Activated T-helper 2 cell treated with anti-CD3 and anti-CD28 coated beads, Interferon-gamma antibody, Interleukin-2, Interleukin-4, amounts not matched to agents 10 μg/mL and 5 μg/mL and 100 μg/mL, durations not matched to agents 14 hours and 24 hours and 36 hours (primary cell): ENCODE measurements at regions not wholly inside any gene's neighbourhood (a gene's known extent, or its start where the extent isn't known, plus 50 kb on each side); places are given as distances from the start of the nearest gene placed in this dataset.
"Not testable (repeated sequence)": the region's sequence is repeated elsewhere in the genome, so short reads cannot be mapped to it uniquely, and the experiment has no call there.

Experiments used
- DNase-seq: peaks from one replicate; pipeline ENCODE4 v3.0.0; 2021; ENCODE audit warnings: low spot score
- H3K27ac Mint-ChIP-seq: one replicate; pipeline ENCODE4 v1.8.0; 2021; ENCODE audit warnings: mixed read lengths
- H3K27me3 Mint-ChIP-seq: one replicate; pipeline ENCODE4 v1.8.0; 2021; ENCODE audit warnings: low read depth, mixed read lengths
- H3K36me3 Mint-ChIP-seq: one replicate; pipeline ENCODE4 v1.8.0; 2021; ENCODE audit warnings: low read depth, mixed read lengths
- H3K4me1 Mint-ChIP-seq: one replicate; pipeline ENCODE4 v1.8.0; 2021; ENCODE audit warnings: low read depth, mixed read lengths
- H3K4me3 Mint-ChIP-seq: one replicate; pipeline ENCODE4 v1.8.0; 2021; ENCODE audit warnings: low read depth, mild to moderate bottlenecking, moderate library complexity, mixed read lengths
- H3K9me3 Mint-ChIP-seq: one replicate; pipeline ENCODE4 v1.8.0; 2021; ENCODE audit warnings: mixed read lengths
- intact Hi-C: fragments of 100-400 bp; cut with micrococcal nuclease; formaldehyde crosslinking; loops from one replicate; pipeline ENCODE4 v1.15.1; 2023

DNA sequence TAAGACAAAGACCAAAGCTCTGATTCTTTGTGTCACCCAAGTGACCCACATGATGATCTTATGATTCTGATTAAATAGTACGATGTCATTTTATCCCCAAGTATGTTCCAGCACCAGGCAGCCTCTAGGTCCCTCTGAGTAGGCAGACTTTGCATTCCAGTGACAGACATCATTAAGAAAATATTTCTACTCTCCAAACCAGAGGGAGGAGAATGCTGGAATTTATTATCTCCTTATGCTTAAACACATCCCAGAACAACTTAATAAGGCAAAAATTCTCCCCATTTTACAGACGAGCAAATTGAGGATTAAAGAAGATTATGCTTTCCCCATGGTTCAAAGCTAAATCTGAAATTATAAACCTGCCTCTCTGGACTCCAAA is 192.8 kb upstream of the CDH11 start:
- H3K4me1 Mint-ChIP-seq, result no peaks in the 10 kb centered on the region
- H3K27ac Mint-ChIP-seq, result no peak overlapping the region
- H3K27me3 Mint-ChIP-seq, result no peaks in the 10 kb centered on the region
- no peaks in the 10 kb centered on the region for H3K36me3 Mint-ChIP-seq
- H3K9me3 Mint-ChIP-seq, result no peaks in the 10 kb centered on the region
- intact Hi-C loops, result no loop called here
- DNase-seq, result no peak
- no peak overlapping the region for H3K4me3 Mint-ChIP-seq

DNA sequence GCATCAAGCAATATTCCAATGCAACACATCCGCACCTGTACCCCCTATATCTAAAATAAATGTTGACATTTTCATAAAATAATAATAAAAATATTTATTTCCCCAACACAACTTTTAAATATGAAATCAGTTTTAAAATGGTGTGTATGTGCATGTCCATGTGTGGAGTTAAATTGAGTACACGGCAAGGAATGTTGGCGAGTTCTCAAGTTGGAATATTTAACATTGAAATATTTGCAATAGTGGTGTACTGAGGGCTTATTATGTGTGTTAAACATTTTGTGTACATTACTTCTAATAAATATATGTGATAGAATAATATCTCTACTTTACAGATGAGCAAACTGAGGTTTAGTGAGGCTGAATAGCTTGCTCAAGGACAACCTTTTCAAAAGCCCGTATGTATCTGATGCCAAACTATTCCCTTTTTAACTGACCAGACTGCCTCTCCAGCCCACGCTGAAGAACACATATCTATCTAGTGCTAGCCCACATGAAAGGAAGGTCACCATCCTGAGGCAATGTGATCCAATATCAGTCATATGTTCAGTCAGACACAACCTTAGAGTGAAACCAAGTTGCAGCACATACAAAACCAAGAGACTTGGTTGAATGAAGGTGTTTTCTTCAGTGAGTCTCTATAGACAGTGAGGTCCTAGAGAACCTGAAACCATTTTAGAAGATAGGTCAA is 192.2 kb upstream of the CDH11 start:
- Mint-ChIP-seq H3K36me3 (no peaks in the 10 kb centered on the region), H3K9me3 (no peaks in the 10 kb centered on the region), H3K4me1 (no peaks in the 10 kb centered on the region), H3K27ac (no peak overlapping the region), H3K4me3 (no peak overlapping the region), H3K27me3 (no peaks in the 10 kb centered on the region)
- no peak for DNase-seq
- intact Hi-C loops, result no loop called here

DNA sequence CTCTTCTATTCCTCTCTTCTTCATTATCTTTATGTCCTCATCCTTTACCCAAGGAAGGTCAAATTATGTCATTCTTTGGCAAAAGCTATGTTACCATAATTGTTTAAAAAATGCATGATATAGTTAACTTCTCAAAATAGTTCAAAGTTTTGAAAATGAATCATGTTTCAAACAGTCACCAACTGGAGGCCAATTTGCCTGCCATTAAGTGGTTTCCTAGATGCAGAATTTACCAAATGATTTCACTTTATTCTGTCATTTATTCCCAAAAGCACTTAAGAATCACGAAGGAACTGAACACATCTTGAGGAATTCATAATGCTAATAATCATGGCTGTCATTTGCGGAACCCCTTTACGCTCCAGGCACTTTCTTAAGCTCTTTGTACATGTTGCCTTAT is 190.9 kb upstream of the CDH11 start:
- no peak overlapping the region for H3K4me3 Mint-ChIP-seq
- no peaks in the 10 kb centered on the region for H3K27me3 Mint-ChIP-seq
- H3K9me3 Mint-ChIP-seq, result no peaks in the 10 kb centered on the region
- no peaks in the 10 kb centered on the region for H3K36me3 Mint-ChIP-seq
- intact Hi-C loops, result no loop called here
- no peak for DNase-seq
- H3K27ac Mint-ChIP-seq, result no peak overlapping the region
- H3K4me1 Mint-ChIP-seq, result no peaks in the 10 kb centered on the region

DNA sequence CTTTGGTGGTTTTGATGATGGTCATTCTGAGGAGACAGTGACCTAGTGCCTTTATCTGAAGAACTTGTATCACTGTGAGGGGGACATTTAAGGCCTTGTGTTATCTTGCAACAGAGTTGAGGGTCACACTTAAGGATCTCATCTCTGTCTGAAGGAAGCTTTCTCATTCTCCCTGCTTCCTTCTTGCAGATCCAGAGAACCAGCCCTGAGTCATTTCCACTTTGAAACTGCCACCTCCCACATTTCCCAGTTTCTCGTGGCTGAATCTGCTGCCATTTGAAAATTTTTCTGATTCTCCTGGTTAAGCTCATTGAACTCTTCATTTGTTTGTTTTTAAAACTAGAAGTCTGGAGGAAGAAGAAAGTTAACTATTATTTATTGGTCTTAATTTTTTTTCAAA is 190.2 kb upstream of the CDH11 start:
- intact Hi-C loops, result no loop called here
- H3K4me1 Mint-ChIP-seq, result no peaks in the 10 kb centered on the region
- H3K4me3 Mint-ChIP-seq, result no peak overlapping the region
- H3K36me3 Mint-ChIP-seq, result no peaks in the 10 kb centered on the region
- no peak for DNase-seq
- H3K27ac Mint-ChIP-seq, result no peak overlapping the region
- no peaks in the 10 kb centered on the region for H3K27me3 Mint-ChIP-seq
- H3K9me3 Mint-ChIP-seq, result no peaks in the 10 kb centered on the region

DNA sequence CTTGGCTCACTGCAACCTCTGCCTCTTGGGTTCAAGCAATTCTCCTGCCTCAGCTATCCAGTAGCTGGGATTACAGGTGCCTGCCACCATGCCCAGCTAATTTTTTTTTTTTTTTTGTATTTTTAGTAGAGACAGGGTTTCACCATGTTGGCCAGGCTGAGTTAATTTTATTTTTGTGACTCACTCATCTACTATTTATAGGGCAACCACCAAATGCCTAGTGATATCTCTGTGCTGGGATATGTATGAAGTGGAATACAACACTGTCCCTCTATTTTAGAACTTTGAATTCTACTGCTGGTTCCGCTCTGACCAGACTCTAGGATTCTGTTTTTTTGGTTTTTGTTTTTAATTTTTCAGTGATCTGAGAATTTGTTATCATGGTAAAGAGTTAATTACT is 188.6 kb upstream of the CDH11 start:
- H3K4me3 Mint-ChIP-seq, H3K27ac Mint-ChIP-seq, H3K9me3 Mint-ChIP-seq, H3K4me1 Mint-ChIP-seq, H3K36me3 Mint-ChIP-seq, DNase-seq, H3K27me3 Mint-ChIP-seq, intact Hi-C loops: not testable (repeated sequence)

DNA sequence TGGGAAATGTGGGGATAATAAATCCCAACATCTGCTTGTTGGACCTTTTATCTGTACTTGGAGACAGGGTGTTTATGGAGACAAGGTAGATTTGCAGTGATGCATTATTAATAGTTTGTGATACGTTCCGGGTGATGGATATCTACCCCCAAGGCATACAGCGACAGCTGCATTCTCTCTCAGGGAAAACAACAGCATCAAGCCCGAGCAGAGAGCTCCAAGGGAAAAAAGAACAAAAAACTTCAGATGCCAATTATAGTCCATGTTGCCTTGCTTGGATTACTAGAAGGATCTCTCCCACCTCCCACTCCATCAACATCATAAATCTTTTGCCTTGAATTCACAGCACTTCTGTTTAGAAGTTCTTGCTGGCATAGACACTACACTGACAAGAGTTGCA is 187.5 kb upstream of the CDH11 start:
- intact Hi-C loops, result no loop called here
- Mint-ChIP-seq H3K4me3 (no peak overlapping the region), H3K9me3 (peaks cover 9% of the 10 kb centered on the region), H3K36me3 (no peaks in the 10 kb centered on the region), H3K27ac (no peak overlapping the region), H3K27me3 (no peaks in the 10 kb centered on the region), H3K4me1 (no peaks in the 10 kb centered on the region)
- DNase-seq, result no peak

DNA sequence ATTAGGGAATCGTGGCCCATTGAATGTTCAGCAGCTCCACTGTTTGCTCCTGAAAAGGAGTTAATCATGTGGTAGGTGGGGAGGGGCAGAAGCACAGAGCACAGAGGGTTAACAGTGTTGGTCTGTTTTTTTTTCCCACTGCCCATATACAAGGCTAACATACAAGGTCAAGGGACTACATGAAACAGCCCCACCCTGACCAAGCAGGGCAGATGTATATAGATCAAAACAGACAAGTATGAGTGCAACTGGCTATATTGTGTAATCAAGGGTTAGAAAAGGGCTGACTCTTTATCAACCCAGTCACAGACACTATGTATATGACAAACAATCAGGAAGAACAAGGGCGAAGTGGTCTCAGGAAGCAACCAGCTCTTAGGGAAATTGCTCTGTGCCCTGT is 186.6 kb upstream of the CDH11 start:
- Mint-ChIP-seq H3K4me3 (no peak overlapping the region), H3K27me3 (no peaks in the 10 kb centered on the region), H3K36me3 (no peaks in the 10 kb centered on the region), H3K27ac (no peak overlapping the region), H3K9me3 (peaks cover 9% of the 10 kb centered on the region), H3K4me1 (no peaks in the 10 kb centered on the region)
- DNase-seq, result no peak
- intact Hi-C loops, result no loop called here

DNA sequence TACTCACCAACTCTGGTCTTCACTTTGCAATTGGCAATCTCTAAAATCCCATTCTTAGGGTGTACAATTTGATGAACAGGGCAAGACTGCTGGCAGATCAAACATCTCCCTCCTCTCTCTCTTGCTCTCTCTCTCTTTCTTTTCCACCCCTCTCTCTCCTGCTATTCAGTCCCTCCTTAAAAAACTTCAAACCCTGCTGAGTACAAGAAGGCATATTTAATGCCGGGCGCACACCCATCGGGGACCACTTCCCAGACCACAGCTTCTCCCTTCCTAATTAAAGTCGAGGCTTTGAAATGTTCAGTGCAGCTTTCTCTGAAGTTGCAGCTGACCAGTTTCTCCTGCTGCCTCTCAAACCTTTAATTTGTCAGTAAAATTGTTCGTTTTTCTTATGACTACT is 185.4 kb upstream of the CDH11 start:
- Mint-ChIP-seq H3K27me3 (no peaks in the 10 kb centered on the region), H3K9me3 (peaks cover 16% of the 10 kb centered on the region), H3K27ac (no peak overlapping the region), H3K4me3 (no peak overlapping the region), H3K4me1 (no peaks in the 10 kb centered on the region), H3K36me3 (no peaks in the 10 kb centered on the region)
- intact Hi-C loops, result no loop called here
- DNase-seq, result no peak

DNA sequence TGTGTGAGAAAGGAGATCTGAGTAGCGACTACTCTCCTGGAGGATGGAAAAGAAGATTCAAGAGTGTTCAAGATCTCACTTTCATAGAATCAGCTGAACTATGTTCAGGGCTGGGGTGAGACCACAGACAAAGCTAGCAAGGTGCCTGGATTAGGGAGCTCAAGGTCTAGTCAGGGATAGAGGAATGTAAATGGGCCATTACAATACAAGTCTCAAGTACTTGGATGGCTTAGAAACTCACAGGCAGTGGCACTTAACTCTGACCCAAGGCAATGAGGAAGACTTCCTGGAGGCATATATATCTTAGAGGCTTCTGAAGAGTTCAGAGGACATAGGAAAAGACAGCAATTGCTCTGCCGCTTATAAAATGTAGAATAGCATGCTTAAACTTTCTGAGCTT is 184.9 kb upstream of the CDH11 start:
- Mint-ChIP-seq H3K4me3 (no peak overlapping the region), H3K4me1 (no peaks in the 10 kb centered on the region), H3K27me3 (no peaks in the 10 kb centered on the region), H3K27ac (no peak overlapping the region), H3K9me3 (peaks cover 16% of the 10 kb centered on the region), H3K36me3 (no peaks in the 10 kb centered on the region)
- DNase-seq, result no peak
- intact Hi-C loops, result no loop called here

DNA sequence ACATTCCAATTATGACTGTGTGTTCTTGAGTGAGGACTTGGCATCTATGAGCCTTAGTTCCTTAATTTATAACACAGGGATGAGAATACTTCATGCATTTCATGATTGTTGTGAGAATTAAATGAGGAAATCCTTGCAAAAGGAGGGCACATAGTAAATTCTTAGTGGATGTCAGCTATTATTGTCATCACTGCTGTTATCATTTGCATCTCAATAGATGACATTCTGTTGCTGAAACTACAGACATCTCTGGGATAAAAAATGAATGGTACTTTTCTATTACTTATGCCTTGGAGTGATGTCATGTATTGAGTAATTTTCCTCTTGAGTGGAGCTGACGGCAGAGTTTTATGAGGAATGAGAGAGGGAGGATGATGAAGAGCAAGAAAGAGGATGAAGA is 184.4 kb upstream of the CDH11 start:
- DNase-seq, result no peak
- intact Hi-C loops, result no loop called here
- H3K27me3 Mint-ChIP-seq, result no peaks in the 10 kb centered on the region
- H3K4me1 Mint-ChIP-seq, result no peaks in the 10 kb centered on the region
- peaks cover 16% of the 10 kb centered on the region for H3K9me3 Mint-ChIP-seq
- no peak overlapping the region for H3K27ac Mint-ChIP-seq
- no peak overlapping the region for H3K4me3 Mint-ChIP-seq
- no peaks in the 10 kb centered on the region for H3K36me3 Mint-ChIP-seq

DNA sequence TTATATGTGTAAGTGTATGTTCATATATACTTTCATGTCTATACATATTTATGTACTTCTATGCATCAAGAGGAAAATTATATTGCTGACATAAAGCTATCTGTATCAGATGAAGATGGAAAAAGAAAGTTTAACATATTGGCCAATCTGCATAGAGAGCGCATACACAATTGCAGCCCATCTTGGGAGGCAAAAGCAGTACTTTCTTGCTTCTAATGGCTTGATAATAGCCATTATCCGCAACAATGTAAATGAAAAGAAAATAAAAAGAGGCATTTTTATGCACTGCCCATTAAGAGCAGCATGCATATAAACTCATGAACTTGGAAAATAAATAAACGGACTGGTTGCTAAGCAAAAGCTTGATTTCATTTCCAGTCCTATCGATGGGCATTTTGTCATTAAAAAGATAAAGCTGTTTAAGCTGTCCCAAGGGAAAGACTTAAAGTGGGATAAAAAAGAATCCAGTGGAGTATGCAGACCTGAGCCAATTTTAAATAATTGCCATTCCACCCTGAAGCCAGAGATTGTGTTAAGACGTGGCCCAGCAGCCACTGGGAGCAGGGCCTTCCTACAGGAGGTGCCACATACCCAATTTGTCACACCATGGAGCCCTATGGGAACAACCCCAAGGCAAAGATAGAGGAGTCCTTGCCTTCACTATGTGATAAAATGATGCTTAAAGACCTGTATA is 183.6 kb upstream of the CDH11 start:
- Mint-ChIP-seq H3K9me3 (peaks cover 16% of the 10 kb centered on the region), H3K27ac (no peak overlapping the region), H3K36me3 (no peaks in the 10 kb centered on the region), H3K4me3 (no peak overlapping the region), H3K27me3 (no peaks in the 10 kb centered on the region), H3K4me1 (no peaks in the 10 kb centered on the region)
- no peak for DNase-seq
- intact Hi-C loops, result no loop called here

DNA sequence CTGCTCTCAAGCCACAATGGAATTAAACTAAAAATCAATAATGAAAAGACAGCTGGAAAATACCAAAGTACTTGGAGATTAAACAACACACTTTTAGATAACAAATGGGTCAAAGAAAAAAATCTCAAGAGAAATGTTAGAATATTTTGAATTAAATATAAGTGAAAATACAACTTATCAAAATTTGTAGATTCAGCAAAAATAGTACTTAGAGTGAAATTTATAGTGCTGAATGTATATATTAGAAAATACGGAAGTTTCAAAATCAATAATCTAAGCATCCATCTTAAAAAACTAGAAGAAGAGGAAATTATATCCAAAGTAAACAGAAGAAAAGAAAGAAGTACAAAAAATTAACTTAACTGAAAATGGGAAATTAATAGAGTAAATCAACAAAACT is 179.2 kb upstream of the CDH11 start:
- Mint-ChIP-seq H3K9me3 (peaks cover 17% of the 10 kb centered on the region), H3K4me1 (no peaks in the 10 kb centered on the region), H3K27ac (no peak overlapping the region), H3K4me3 (no peak overlapping the region), H3K27me3 (no peaks in the 10 kb centered on the region), H3K36me3 (no peaks in the 10 kb centered on the region)
- no peak for DNase-seq
- intact Hi-C loops, result no loop called here

DNA sequence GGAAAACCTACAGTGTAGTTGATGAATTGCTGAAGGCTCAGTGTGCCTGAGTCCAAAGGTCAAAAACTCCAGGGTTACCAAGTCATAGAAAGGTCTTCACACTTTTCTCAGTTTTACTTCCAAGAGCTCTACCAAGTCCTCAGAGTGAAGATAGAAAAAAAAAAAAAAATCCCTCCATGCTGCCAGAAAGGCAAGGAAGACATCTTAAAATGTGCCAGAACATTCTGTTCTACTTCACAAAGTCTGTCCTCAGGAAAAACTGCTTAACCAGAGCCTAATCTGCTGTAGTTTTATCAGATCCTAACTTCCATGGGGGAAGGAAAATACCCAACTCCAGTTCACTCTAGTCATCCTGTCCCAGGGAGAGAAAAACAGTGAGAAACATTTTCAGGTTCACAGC is 175.6 kb upstream of the CDH11 start:
- H3K4me1 Mint-ChIP-seq, result no peaks in the 10 kb centered on the region
- intact Hi-C loops, result no loop called here
- H3K4me3 Mint-ChIP-seq, result no peak overlapping the region
- no peak for DNase-seq
- peaks cover 16% of the 10 kb centered on the region for H3K9me3 Mint-ChIP-seq
- H3K27me3 Mint-ChIP-seq, result no peaks in the 10 kb centered on the region
- no peaks in the 10 kb centered on the region for H3K36me3 Mint-ChIP-seq
- no peak overlapping the region for H3K27ac Mint-ChIP-seq

DNA sequence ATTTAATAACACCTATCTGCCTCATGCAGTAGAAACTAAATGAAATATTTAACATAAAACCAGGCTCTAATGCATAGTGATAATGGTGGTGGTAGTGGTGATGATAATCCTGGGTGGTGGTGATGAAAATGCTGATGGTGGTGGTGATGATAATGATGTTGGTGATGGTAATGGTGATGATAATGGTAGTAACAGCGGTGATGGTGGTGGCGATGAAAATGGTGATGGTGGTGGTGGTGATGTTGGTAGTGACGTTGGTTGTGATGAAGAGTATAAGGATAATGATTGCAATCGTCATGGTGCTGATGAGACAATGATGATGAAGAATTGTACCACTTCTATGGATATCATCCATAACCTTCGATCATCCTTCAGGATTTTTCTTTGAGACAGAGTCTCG is 173.7 kb upstream of the CDH11 start:
- Mint-ChIP-seq H3K27me3 (no peaks in the 10 kb centered on the region), H3K27ac (no peak overlapping the region), H3K36me3 (no peaks in the 10 kb centered on the region), H3K9me3 (peaks cover 16% of the 10 kb centered on the region), H3K4me3 (no peak overlapping the region), H3K4me1 (no peaks in the 10 kb centered on the region)
- intact Hi-C loops, result no loop called here
- no peak for DNase-seq
